ENCODE measurements at regions not wholly inside any gene's neighbourhood (a gene's known extent, or its start where the extent isn't known, plus 50 kb on each side); places are given as distances from the start of the nearest gene placed in this dataset.

GRCh38 chr14:94850309-94851211 lies 80.6 kb upstream of the GSC start:
- H3K4me3 ChIP-seq (ENCODE audit: low read depth, low read length), result no peak overlapping the region
- no peak for DNase-seq (ENCODE audit: low read depth)
- TF ChIP-seq CTCF (IDR thresholded peaks at IDR 0.05; ENCODE audit: insufficient read depth, low read length), result no peak

GRCh38 chr14:94844593-94845152 lies 74.8 kb upstream of the GSC start:
- DNase-seq (ENCODE audit: low read depth), result no peak
- TF ChIP-seq CTCF (IDR thresholded peaks at IDR 0.05; ENCODE audit: insufficient read depth, low read length), result no peak
- no peak overlapping the region for H3K4me3 ChIP-seq (ENCODE audit: low read depth, low read length)

- no peak overlapping the region for H3K4me3 ChIP-seq (ENCODE audit: low read depth, low read length)
- TF ChIP-seq CTCF (IDR thresholded peaks at IDR 0.05; ENCODE audit: insufficient read depth, low read length), result no peak
- DNase-seq (ENCODE audit: low read depth), result no peak
These were observed 70.6 kb upstream of the GSC start for GRCh38 chr14:94840467-94840866.

- no peak overlapping the region for H3K4me3 ChIP-seq (ENCODE audit: low read depth, low read length)
- TF ChIP-seq CTCF (IDR thresholded peaks at IDR 0.05; ENCODE audit: insufficient read depth, low read length), result no peak
- no peak for DNase-seq (ENCODE audit: low read depth)
These were observed 69.4 kb upstream of the GSC start for GRCh38 chr14:94839348-94839747.

- no peak overlapping the region for H3K4me3 ChIP-seq (ENCODE audit: low read depth, low read length)
- DNase-seq (ENCODE audit: low read depth), result no peak
- TF ChIP-seq CTCF (IDR thresholded peaks at IDR 0.05; ENCODE audit: insufficient read depth, low read length), result no peak
These were observed 66.9 kb upstream of the GSC start for GRCh38 chr14:94836849-94837248.

GRCh38 chr14:94833633-94834032 lies 63.7 kb upstream of the GSC start:
- no peak for DNase-seq (ENCODE audit: low read depth)
- TF ChIP-seq CTCF (IDR thresholded peaks at IDR 0.05; ENCODE audit: insufficient read depth, low read length), result no peak
- H3K4me3 ChIP-seq (ENCODE audit: low read depth, low read length), result no peak overlapping the region
